GM20000 (cell line): ENCODE measurements at regions not wholly inside any gene's neighbourhood (a gene's known extent, or its start where the extent isn't known, plus 50 kb on each side); places are given as distances from the start of the nearest gene placed in this dataset.

Experiments used
- DNase-seq: peaks from one replicate; pipeline ENCODE4 v3.0.0; 2012; ENCODE audit warnings: low spot score
- TF ChIP-seq, protein P1 (sequence below): IDR thresholded peaks from 2 replicates; pipeline ENCODE4 v1.5.1; 2012; ENCODE audit warnings: mild to moderate bottlenecking, control low read depth; ENCODE audit errors: extremely low read depth, missing control alignments

DNA sequence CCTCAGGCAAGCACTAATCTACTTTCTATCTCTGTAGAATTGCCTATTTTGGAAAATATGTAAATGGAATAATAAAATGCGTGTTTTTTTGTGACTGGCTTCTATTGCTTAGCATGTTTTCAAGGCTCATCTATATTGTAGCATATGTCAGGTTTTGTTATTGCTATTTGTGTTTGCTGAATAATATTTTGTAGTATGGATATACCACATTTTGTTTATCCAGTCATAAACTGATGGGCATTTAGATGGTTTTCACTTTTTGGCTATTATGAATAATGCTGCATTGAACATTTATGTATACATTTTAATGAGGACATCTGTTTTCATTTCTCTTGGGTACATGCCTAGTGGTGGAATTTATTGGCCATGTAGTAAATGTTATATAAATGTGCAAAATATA, 183.3 kb upstream of the ZP4 start:
- TF ChIP-seq, protein P1, sequence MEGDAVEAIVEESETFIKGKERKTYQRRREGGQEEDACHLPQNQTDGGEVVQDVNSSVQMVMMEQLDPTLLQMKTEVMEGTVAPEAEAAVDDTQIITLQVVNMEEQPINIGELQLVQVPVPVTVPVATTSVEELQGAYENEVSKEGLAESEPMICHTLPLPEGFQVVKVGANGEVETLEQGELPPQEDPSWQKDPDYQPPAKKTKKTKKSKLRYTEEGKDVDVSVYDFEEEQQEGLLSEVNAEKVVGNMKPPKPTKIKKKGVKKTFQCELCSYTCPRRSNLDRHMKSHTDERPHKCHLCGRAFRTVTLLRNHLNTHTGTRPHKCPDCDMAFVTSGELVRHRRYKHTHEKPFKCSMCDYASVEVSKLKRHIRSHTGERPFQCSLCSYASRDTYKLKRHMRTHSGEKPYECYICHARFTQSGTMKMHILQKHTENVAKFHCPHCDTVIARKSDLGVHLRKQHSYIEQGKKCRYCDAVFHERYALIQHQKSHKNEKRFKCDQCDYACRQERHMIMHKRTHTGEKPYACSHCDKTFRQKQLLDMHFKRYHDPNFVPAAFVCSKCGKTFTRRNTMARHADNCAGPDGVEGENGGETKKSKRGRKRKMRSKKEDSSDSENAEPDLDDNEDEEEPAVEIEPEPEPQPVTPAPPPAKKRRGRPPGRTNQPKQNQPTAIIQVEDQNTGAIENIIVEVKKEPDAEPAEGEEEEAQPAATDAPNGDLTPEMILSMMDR = no peak
- no peak for DNase-seq

DNA sequence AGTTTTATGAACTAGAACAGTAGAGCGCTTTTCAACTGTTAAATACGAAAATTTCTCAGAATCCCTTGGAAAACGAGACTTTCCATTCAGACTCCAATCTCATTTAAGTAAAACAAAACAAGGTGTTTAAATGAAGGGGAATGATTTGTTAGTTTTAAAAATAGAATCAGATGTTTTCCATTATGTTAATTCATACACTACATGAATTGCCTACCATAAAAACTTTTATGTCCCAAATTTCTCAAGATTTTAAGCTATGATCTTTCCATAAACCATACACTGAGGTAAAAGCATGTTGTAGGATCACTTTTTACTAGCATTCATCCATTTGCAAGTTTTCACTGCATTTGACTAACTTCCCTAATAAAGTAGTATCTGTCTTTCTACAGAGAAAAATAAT, 180.3 kb upstream of the ZP4 start:
- no peak for DNase-seq
- TF ChIP-seq, protein P1 = no peak

DNA sequence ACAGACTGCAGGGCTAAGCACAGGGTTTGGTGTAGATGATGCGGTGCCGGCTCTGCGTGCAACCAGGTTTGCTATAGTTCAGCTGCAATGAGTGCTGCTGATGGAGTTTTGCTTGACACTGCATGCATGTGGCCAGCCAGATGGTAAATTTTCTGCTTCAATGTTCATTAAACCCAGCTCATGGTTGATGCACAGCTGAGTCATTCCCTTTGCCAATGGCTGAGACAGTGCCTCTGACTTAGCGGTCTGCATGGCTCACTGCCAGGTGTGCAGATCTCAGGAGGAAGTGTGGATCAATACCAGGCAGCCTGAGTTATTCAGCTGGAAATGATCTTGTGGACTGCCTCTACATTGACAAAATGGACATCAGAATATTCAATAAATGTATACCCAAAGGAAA, 172.7 kb upstream of the ZP4 start:
- no peak for DNase-seq
- TF ChIP-seq, protein P1 = no peak

DNA sequence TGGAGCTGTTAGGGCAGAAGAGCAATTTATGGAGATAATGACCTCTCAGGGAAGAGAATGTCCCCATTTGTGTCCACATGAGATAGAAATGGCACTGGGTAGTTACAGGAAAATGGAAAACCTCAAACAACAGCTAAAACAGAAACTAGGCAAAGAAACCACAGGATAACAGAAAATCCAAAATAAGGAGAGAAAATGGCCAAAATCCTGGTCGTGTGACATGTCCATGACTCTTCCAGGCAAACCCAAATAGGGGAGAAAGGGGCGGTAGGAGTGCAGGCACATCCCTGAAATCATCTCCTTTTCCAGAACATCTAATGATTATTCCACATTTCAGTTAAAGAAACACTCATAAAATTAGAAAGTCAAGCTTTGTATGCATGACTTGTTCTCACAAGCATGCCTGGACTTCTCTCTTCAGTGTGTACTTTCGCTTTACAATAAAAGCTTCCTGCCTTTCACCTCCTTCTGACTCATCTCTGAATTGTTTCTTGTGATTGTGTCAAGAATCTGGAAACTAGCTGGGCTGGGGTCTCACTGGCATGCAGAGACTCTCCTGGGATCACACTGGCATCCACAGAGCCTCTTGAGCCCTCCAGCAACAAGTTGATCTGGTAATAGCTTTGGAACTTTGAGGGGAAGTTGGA, 171.4 kb upstream of the ZP4 start:
- DNase-seq = no peak
- TF ChIP-seq, protein P1 = no peak

DNA sequence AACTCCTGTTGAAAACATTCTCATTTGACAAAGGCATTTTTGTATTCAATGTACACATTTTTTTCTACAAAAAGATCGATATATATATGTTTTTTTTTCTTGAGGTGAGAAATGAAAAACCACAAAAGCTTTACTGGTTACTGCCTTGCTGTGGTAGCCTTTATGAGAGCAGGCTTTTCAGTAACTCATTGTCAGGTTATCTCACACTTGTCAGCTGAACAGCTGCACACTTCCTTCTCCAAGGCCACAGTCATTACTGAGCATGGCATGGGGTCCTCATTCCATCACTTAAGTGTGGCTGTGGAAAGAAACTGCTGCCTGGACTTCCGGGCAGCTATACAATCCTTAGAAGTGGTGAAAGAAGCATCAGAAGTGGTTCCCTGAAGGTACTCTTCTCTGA, 169.3 kb upstream of the ZP4 start:
- TF ChIP-seq, protein P1 = no peak
- no peak for DNase-seq

DNA sequence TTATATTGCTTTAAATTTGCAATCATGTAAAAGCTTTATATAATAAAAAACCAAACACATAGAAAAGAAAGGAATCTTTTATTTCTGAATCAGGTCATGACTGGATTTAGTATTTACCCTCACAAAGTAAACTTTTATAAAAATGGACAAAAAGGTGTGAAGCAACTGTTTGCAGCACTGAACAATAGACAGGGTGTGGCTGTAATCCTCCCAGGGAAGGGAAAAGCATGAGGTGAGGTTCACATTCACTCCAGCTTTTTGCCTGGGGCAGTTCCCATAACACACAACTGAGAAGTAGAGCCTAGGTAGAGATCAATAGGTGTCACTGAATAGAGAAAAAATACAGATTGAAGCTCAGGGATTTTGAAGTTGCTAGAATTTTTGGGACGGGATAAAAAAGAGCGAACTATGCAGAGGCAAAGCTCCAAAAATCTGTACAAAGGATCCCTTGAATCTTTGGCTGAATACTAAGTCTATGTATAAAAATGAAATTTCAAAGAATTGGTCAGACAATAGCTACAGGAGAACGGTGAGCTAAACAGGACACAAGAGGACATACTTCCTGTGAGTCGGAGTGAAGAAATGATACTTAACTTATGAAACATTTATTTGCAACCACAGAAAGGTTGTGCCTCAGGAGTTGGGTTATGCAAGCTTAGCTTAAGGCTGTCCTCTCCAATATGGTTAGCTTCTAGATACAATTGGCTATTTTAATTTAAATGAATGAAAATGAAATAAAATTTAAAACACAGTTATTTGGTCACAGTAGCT, 162.0 kb upstream of the ZP4 start:
- TF ChIP-seq, protein P1 = no peak
- no peak for DNase-seq

DNA sequence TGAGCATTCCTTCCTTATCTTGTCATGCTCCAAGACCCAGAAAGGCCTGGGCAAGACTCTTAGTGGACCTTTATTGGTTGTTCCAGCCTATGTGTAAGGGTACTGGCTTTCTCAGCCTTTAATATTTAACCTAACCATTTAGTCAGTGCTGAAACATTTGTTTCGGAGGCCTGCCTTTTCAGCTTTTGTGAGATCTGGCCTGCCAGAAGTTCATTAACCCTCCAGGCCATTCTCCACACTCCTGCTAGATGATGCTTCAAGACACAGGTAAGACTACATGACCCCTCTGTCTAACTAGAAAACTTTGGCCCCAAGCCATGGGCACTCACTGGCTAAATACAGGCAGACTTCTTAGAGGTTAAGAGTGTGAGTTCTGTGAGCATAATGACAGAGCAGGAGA, 138.4 kb upstream of the ZP4 start:
- TF ChIP-seq, protein P1 = no peak
- DNase-seq = no peak
